MM.1S (cell line): ENCODE measurements at regions not wholly inside any gene's neighbourhood (a gene's known extent, or its start where the extent isn't known, plus 50 kb on each side); places are given as distances from the start of the nearest gene placed in this dataset.
"Not testable (repeated sequence)": the region's sequence is repeated elsewhere in the genome, so short reads cannot be mapped to it uniquely, and the experiment has no call there.

Source experiments
- DNase-seq: peaks from one replicate; pipeline ENCODE4 v3.0.0-alpha.2; 2015
- H2AFZ ChIP-seq: fragments of 300-600 bp; sonication (generic); 2 replicates; pipeline ENCODE4 v1.6.0; 2016; ENCODE audit warnings: antibody characterized with exemption, low read length
- H3F3A ChIP-seq: fragments of 300-600 bp; sonication (generic); 2 replicates; pipeline ENCODE4 v1.6.1; 2016; ENCODE audit warnings: mild to moderate bottlenecking, antibody characterized with exemption, low read length, moderate library complexity, mixed read lengths; ENCODE audit not compliant: insufficient read depth
- H3K27ac ChIP-seq: fragments of 300-600 bp; sonication (generic); 2 replicates; pipeline ENCODE4 v1.5.1; 2016; ENCODE audit warnings: mild to moderate bottlenecking, low read length
- H3K27me3 ChIP-seq: fragments of 300-600 bp; sonication (generic); replicated peaks from 2 replicates; pipeline ENCODE4 v1.6.0; 2016; ENCODE audit warnings: low read length; ENCODE audit not compliant: insufficient read depth
- H3K36me3 ChIP-seq: fragments of 300-600 bp; sonication (generic); replicated peaks from 2 replicates; pipeline ENCODE4 v1.6.1; 2016; ENCODE audit warnings: mild to moderate bottlenecking, low read length, mixed read lengths; ENCODE audit not compliant: insufficient read depth
- H3K4me1 ChIP-seq: fragments of 300-600 bp; sonication (generic); 2 replicates; pipeline ENCODE4 v1.6.1; 2016; ENCODE audit warnings: low read length, mixed read lengths
- H3K4me2 ChIP-seq: fragments of 300-600 bp; sonication (generic); 2 replicates; pipeline ENCODE4 v1.6.0; 2016; ENCODE audit warnings: low read depth, low read length
- H3K4me3 ChIP-seq: fragments of 300-600 bp; sonication (generic); 2 replicates; pipeline ENCODE4 v1.5.1; 2016; ENCODE audit warnings: low read length, mixed read lengths
- H3K79me2 ChIP-seq: fragments of 300-600 bp; sonication (generic); 2 replicates; pipeline ENCODE4 v1.6.1; 2016; ENCODE audit warnings: mixed run types, low read length, mixed read lengths
- H3K9ac ChIP-seq: fragments of 300-600 bp; sonication (generic); 2 replicates; pipeline ENCODE4 v1.6.1; 2016; ENCODE audit warnings: low read length, mixed read lengths
- H3K9me2 ChIP-seq: fragments of 300-600 bp; sonication (generic); replicated peaks from 2 replicates; pipeline ENCODE4 v1.6.1; 2016; ENCODE audit warnings: mild to moderate bottlenecking, low read length, mixed read lengths; ENCODE audit not compliant: insufficient read depth
- H3K9me3 ChIP-seq: fragments of 300-600 bp; sonication (generic); replicated peaks from 2 replicates; pipeline ENCODE4 v1.6.1; 2016; ENCODE audit warnings: mild to moderate bottlenecking, low read length, mixed read lengths; ENCODE audit not compliant: insufficient read depth
- H4K20me1 ChIP-seq: fragments of 300-600 bp; sonication (generic); 2 replicates; pipeline ENCODE4 v1.6.1; 2016; ENCODE audit warnings: mild to moderate bottlenecking, low read length, moderate library complexity, mixed read lengths; ENCODE audit not compliant: insufficient read depth
- EZH2 ChIP-seq: fragments of 300-600 bp; sonication (generic); optimal IDR thresholded peaks from 2 replicates; pipeline ENCODE3; 2017; ENCODE audit warnings: low read depth, mild to moderate bottlenecking, antibody characterized with exemption, low read length, mixed read lengths
- EZH2phosphoT487 ChIP-seq: fragments of 300-600 bp; sonication (generic); IDR thresholded peaks from 2 replicates; pipeline ENCODE4 v1.6.1; 2018; ENCODE audit warnings: antibody characterized with exemption, low read length
- TF ChIP-seq, protein P1 (sequence below): fragments of 300-600 bp; sonication (generic); IDR thresholded peaks from 2 replicates; pipeline ENCODE4 v1.5.1; 2016; ENCODE audit warnings: antibody characterized with exemption, low read length, mixed read lengths

- no peaks in the 10 kb centered on the region for H3F3A ChIP-seq
- DNase-seq, result peak; percentile 79
- H2AFZ ChIP-seq, result no peak overlapping the region
- H3K4me3 ChIP-seq, result no peak overlapping the region
- TF ChIP-seq EZH2phosphoT487 (no peak), EZH2 (no peak)
- TF ChIP-seq, protein P1, sequence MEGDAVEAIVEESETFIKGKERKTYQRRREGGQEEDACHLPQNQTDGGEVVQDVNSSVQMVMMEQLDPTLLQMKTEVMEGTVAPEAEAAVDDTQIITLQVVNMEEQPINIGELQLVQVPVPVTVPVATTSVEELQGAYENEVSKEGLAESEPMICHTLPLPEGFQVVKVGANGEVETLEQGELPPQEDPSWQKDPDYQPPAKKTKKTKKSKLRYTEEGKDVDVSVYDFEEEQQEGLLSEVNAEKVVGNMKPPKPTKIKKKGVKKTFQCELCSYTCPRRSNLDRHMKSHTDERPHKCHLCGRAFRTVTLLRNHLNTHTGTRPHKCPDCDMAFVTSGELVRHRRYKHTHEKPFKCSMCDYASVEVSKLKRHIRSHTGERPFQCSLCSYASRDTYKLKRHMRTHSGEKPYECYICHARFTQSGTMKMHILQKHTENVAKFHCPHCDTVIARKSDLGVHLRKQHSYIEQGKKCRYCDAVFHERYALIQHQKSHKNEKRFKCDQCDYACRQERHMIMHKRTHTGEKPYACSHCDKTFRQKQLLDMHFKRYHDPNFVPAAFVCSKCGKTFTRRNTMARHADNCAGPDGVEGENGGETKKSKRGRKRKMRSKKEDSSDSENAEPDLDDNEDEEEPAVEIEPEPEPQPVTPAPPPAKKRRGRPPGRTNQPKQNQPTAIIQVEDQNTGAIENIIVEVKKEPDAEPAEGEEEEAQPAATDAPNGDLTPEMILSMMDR, result peak; percentile 58
- no peaks in the 10 kb centered on the region for H3K9me3 ChIP-seq
- no peaks in the 10 kb centered on the region for H4K20me1 ChIP-seq
- 0 out of 2 replicates have a peak, but pooled peaks cover 3% of the 10 kb centered on the region for H3K4me1 ChIP-seq
- no peaks in the 10 kb centered on the region for H3K27me3 ChIP-seq
- H3K9me2 ChIP-seq, result no peaks in the 10 kb centered on the region
- H3K27ac ChIP-seq, result no peak overlapping the region
- peak overlapping the region; percentile 28; the same call in 1 of the 2 replicates for H3K4me2 ChIP-seq
- no peaks in the 10 kb centered on the region for H3K36me3 ChIP-seq
- no peaks in the 10 kb centered on the region for H3K79me2 ChIP-seq
- H3K9ac ChIP-seq, result no peak overlapping the region
Measured at GRCh38 chr5:21654-22233, 70.2 kb upstream of the PLEKHG4B start.

- H3K9me3 ChIP-seq, result not testable (repeated sequence)
Measured at GRCh38 chr5:23907-24306, 68.1 kb upstream of the PLEKHG4B start.

GRCh38 chr5:25067-25466 lies 66.9 kb upstream of the PLEKHG4B start:
- not testable (repeated sequence) for H3K36me3 ChIP-seq
- peaks cover 10% of the 10 kb centered on the region; the same call in 1 of the 2 replicates for H3K4me1 ChIP-seq

More at GRCh38 chr5:23907-24306, 68.1 kb upstream of the PLEKHG4B start:
- H3K79me2 ChIP-seq, DNase-seq, H3K9ac ChIP-seq, H3F3A ChIP-seq, H2AFZ ChIP-seq, H3K4me3 ChIP-seq, H3K27ac ChIP-seq, H3K36me3 ChIP-seq, H3K4me1 ChIP-seq, H4K20me1 ChIP-seq, H3K9me2 ChIP-seq, H3K4me2 ChIP-seq, H3K27me3 ChIP-seq: not testable (repeated sequence)

GRCh38 chr5:30131-30530 lies 61.8 kb upstream of the PLEKHG4B start:
- H3K9me2 ChIP-seq, result no peaks in the 10 kb centered on the region
- no peaks in the 10 kb centered on the region for H4K20me1 ChIP-seq
- no peaks in the 10 kb centered on the region for H3K9me3 ChIP-seq
- H3F3A ChIP-seq, result peaks cover 9% of the 10 kb centered on the region; the same call in 1 of the 2 replicates
- no peaks in the 10 kb centered on the region for H3K36me3 ChIP-seq
- peak overlapping the region; percentile 66 for H2AFZ ChIP-seq
- H3K79me2 ChIP-seq, result no peaks in the 10 kb centered on the region
- H3K4me3 ChIP-seq, result peak overlapping the region; percentile 38
- no peak for TF ChIP-seq EZH2phosphoT487
- TF ChIP-seq EZH2, result no peak
- TF ChIP-seq, protein P1, result no peak
- DNase-seq, result peak; percentile 52
- peaks cover 13% of the 10 kb centered on the region for H3K4me1 ChIP-seq
- H3K27me3 ChIP-seq, result no peaks in the 10 kb centered on the region
- peak overlapping the region; percentile 56 for H3K4me2 ChIP-seq
- peak overlapping the region; percentile 7; the same call in 1 of the 2 replicates for H3K9ac ChIP-seq
- peak overlapping the region; percentile 68; the same call in 1 of the 2 replicates for H3K27ac ChIP-seq

More at GRCh38 chr5:25067-25466, 66.9 kb upstream of the PLEKHG4B start:
- not testable (repeated sequence) for H3K4me2 ChIP-seq, H4K20me1 ChIP-seq, H3K9me2 ChIP-seq, H3K9ac ChIP-seq, H3K27ac ChIP-seq, H3K79me2 ChIP-seq, H2AFZ ChIP-seq, H3F3A ChIP-seq, H3K9me3 ChIP-seq, H3K4me3 ChIP-seq, H3K27me3 ChIP-seq, DNase-seq

DNA sequence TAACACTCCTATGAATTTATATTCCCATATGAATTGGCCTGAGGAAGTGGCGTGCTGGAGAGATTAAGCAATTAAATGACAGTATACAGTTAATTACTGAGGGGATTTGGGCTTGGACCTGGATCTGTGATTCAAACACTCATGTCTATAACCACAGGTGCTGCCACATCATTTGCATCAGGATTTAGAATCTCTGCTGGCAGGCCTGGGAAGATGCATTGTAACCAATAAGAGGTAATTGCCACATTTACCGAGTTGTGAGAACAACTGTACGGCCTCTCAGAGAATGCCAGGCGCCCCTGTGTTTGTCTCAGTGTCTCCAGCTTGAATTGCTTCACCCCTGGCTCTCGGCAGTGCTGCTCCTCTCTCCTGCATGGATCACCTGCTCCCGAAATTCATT lies 61.4 kb upstream of the PLEKHG4B start:
- H3K4me1 ChIP-seq, result peaks cover 13% of the 10 kb centered on the region
- H3K4me2 ChIP-seq, result peak overlapping the region; percentile 56
- peak overlapping the region; percentile 38 for H3K4me3 ChIP-seq
- H3K27ac ChIP-seq, result peak overlapping the region; percentile 68; the same call in 1 of the 2 replicates
- peak overlapping the region; percentile 66 for H2AFZ ChIP-seq
- H3K9ac ChIP-seq, result peak overlapping the region; percentile 7; the same call in 1 of the 2 replicates
- not testable (repeated sequence) for H4K20me1 ChIP-seq, H3K36me3 ChIP-seq, H3F3A ChIP-seq, H3K27me3 ChIP-seq, H3K9me2 ChIP-seq, H3K79me2 ChIP-seq, H3K9me3 ChIP-seq
- DNase-seq, result peak; percentile 73
